DOHH2 (cell line): ENCODE measurements at regions not wholly inside any gene's neighbourhood (a gene's known extent, or its start where the extent isn't known, plus 50 kb on each side); places are given as distances from the start of the nearest gene placed in this dataset.

Experiments
- H3F3A ChIP-seq: fragments of 200-600 bp; sonication (generic), shearing (Covaris generic); 2 replicates; pipeline ENCODE4 v1.6.0; 2016; ENCODE audit warnings: antibody characterized with exemption, mild to moderate bottlenecking; ENCODE audit not compliant: control insufficient read depth, insufficient read depth
- H3K27ac ChIP-seq: fragments of 200-600 bp; sonication (generic); 2 replicates; pipeline ENCODE4 v1.5.1; 2014; ENCODE audit warnings: low read depth, mild to moderate bottlenecking, low read length, moderate library complexity
- H3K27me3 ChIP-seq: fragments of 200-600 bp; sonication (generic); 2 replicates; pipeline ENCODE4 v1.6.1; 2014; ENCODE audit warnings: mild to moderate bottlenecking, low read length, mixed read lengths; ENCODE audit not compliant: control insufficient read depth
- H3K36me3 ChIP-seq: fragments of 200-600 bp; sonication (generic); 2 replicates; pipeline ENCODE4 v1.6.1; 2014; ENCODE audit warnings: mild to moderate bottlenecking, low read length, moderate library complexity, mixed read lengths; ENCODE audit not compliant: control insufficient read depth
- H3K4me1 ChIP-seq: fragments of 200-600 bp; sonication (generic); 2 replicates; pipeline ENCODE4 v1.6.1; 2014; ENCODE audit warnings: mild to moderate bottlenecking, low read length, mixed read lengths; ENCODE audit not compliant: control insufficient read depth
- H3K4me2 ChIP-seq: fragments of 200-600 bp; sonication (generic); 2 replicates; pipeline ENCODE4 v1.6.0; 2014; ENCODE audit warnings: mild to moderate bottlenecking, low read length, moderate library complexity
- H3K4me3 ChIP-seq: fragments of 200-600 bp; sonication (generic); 2 replicates; pipeline ENCODE4 v1.5.1; 2014; ENCODE audit warnings: mild to moderate bottlenecking, low read length, mixed read lengths
- H3K79me2 ChIP-seq: fragments of 200-600 bp; sonication (generic); 2 replicates; pipeline ENCODE4 v1.6.1; 2014; ENCODE audit warnings: mild to moderate bottlenecking, low read length, mixed read lengths; ENCODE audit not compliant: control insufficient read depth
- H3K9me2 ChIP-seq: fragments of 200-600 bp; sonication (generic); replicated peaks from 2 replicates; pipeline ENCODE4 v1.6.1; 2014; ENCODE audit warnings: mild to moderate bottlenecking, low read length, mixed read lengths; ENCODE audit not compliant: control insufficient read depth
- H3K9me3 ChIP-seq: fragments of 200-600 bp; sonication (generic); 2 replicates; pipeline ENCODE4 v1.6.1; 2014; ENCODE audit warnings: antibody characterized with exemption, low read length, mixed read lengths; ENCODE audit not compliant: control insufficient read depth, insufficient read depth
- H4K20me1 ChIP-seq: fragments of 200-600 bp; sonication (generic); 2 replicates; pipeline ENCODE4 v1.6.0; 2014; ENCODE audit warnings: low read depth, mild to moderate bottlenecking, antibody characterized with exemption, low read length, moderate library complexity; ENCODE audit not compliant: control insufficient read depth, insufficient read depth
- CTCF ChIP-seq: fragments of 200-600 bp; sonication (generic); IDR thresholded peaks from one replicate; pipeline ENCODE4 v1.5.1; 2014; ENCODE audit warnings: antibody characterized with exemption, mild to moderate bottlenecking, low read depth, low read length; ENCODE audit not compliant: poor library complexity, severe bottlenecking
- EZH2phosphoT487 ChIP-seq: fragments of 200-600 bp; sonication (generic); IDR thresholded peaks from 2 replicates; pipeline ENCODE4 v1.6.1; 2017; ENCODE audit warnings: borderline replicate concordance, mild to moderate bottlenecking, antibody characterized with exemption, low read length, moderate library complexity, mixed read lengths

GRCh38 chr1:80656014-80656636 lies 1144.6 kb upstream of the ADGRL2 start:
- Histone ChIP-seq H3F3A (no peaks in the 10 kb centered on the region), H3K36me3 (no peaks in the 10 kb centered on the region), H3K4me2 (no peak overlapping the region), H3K27ac (no peak overlapping the region), H3K9me3 (no peaks in the 10 kb centered on the region), H3K9me2 (no peaks in the 10 kb centered on the region), H3K79me2 (no peaks in the 10 kb centered on the region), H3K27me3 (no peaks in the 10 kb centered on the region), H4K20me1 (no peaks in the 10 kb centered on the region), H3K4me1 (no peaks in the 10 kb centered on the region), H3K4me3 (no peak overlapping the region)
- TF ChIP-seq EZH2phosphoT487: no peak
- TF ChIP-seq CTCF: peak; percentile 34

GRCh38 chr1:80646053-80646452 lies 1154.7 kb upstream of the ADGRL2 start:
- Histone ChIP-seq H3K79me2 (no peaks in the 10 kb centered on the region), H3K9me2 (no peaks in the 10 kb centered on the region), H3K27me3 (no peaks in the 10 kb centered on the region), H3K27ac (no peak overlapping the region), H3K4me1 (peaks cover 10% of the 10 kb centered on the region), H3K9me3 (no peaks in the 10 kb centered on the region), H3K4me2 (no peak overlapping the region), H3F3A (no peaks in the 10 kb centered on the region), H4K20me1 (no peaks in the 10 kb centered on the region), H3K4me3 (no peak overlapping the region), H3K36me3 (no peaks in the 10 kb centered on the region)
- no peak for TF ChIP-seq CTCF
- no peak for TF ChIP-seq EZH2phosphoT487

GRCh38 chr1:80645621-80646020 lies 1155.1 kb upstream of the ADGRL2 start:
- TF ChIP-seq EZH2phosphoT487 (no peak), CTCF (no peak)
- no peaks in the 10 kb centered on the region for H3K36me3 ChIP-seq
- H3K4me1 ChIP-seq: peaks cover 14% of the 10 kb centered on the region
- no peaks in the 10 kb centered on the region for H3K9me2 ChIP-seq
- no peak overlapping the region for H3K4me2 ChIP-seq
- no peaks in the 10 kb centered on the region for H3K79me2 ChIP-seq
- H3K27me3 ChIP-seq: no peaks in the 10 kb centered on the region
- no peaks in the 10 kb centered on the region for H4K20me1 ChIP-seq
- H3F3A ChIP-seq: no peaks in the 10 kb centered on the region
- H3K4me3 ChIP-seq: no peak overlapping the region
- no peak overlapping the region for H3K27ac ChIP-seq
- H3K9me3 ChIP-seq: no peaks in the 10 kb centered on the region
